NAMALWA (cell line): ENCODE measurements at regions not wholly inside any gene's neighbourhood (a gene's known extent, or its start where the extent isn't known, plus 50 kb on each side); places are given as distances from the start of the nearest gene placed in this dataset.
A peak's percentile ranks its signal among the peaks of the same experiment; 100 is the strongest.

Source experiments
- DNase-seq: peaks from one replicate; pipeline ENCODE4 v3.0.0-alpha.2; 2015; ENCODE audit warnings: low spot score

DNA sequence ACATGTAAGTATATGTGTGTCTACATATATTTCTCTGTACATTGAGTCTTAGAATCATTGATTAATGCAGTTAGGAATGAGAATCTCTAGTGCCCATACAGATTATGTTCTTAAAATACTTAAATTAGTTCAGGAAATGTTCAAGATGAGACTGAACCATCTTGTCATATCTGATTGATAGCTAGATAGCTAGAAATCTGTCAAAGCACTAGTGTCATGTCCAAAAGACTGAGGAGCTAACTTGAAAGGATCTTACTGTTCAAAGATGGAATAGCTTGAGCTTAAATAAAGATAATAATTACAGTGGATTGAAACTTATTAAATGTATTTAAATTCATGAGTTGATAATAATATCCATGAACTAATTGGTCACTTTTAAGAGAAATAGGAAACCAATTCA is 191.7 kb upstream of the TCF21 start:
- no peak for DNase-seq

DNA sequence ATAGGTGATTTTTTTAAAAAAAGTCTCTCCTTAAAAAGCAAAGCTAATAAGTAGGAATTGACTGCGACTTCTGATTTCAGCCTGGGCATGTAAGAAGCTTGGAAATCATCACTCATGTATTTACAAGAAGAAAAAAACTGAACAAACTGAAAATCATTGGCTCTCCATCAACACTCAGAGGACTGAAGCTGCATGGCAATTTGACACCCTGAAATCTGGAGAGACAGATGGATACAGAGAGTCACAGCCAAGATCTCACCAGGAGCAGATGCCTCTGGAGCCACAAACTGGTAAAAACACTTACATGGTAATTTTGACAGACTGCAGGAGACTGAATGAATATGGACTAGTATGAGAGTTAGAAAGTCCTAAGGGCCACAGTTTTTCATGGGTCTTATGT is 191.2 kb upstream of the TCF21 start:
- DNase-seq, result no peak

DNA sequence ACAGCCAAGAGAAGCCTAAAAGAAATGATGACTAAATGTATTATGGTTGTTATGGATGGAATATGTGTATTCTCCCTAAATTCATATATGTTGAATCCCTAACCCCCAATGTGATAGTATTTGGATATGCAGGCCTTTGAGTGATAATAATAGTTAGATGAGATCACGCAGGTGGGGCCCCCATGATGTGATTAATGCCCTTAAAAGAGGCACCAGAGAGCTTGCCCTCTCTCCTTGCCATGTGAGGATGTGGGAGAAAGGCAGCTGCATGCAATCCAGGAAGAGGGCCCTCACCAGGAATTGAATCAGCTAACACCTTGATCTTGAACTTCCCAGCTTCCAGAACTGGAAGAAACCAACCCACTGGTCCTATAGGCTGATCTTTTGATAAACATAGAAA is 190.6 kb upstream of the TCF21 start:
- DNase-seq, result no peak

GRCh38 chr6:133699741-133700385 is 189.1 kb upstream of the TCF21 start:
- DNase-seq, result no peak

DNA sequence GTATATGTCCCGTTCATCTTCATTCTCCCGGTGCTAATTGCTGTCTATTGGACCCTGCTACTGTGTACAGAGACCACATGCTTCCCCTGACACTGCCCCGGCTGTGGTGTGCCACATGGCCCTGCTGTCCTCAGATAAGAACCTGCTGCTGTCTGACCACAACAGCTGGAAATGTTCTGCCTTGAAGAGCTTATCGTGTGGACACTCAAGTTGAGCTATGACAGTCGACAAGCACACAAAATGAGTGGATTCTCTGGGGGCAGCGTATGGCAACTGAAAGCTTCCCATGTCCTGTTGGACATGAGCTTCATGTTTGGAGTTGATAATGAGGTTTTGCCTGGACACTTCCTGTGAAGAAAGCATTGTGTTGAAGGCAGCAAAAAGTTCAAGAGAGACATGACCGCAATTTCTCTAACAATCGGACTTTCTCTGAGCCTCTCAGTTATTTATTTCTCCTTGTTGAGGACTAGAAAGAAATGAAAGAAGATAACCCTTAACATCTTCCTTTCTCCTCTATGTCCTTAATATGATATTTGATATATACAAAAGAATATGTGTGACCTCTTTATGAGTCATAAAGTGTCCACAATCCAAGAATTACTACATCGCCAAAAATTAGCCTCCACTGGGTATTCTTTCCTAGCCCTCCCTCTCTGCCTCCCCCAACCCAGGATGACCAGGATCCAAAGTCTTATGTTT is 187.1 kb upstream of the TCF21 start:
- no peak for DNase-seq

- no peak for DNase-seq
Measured at GRCh38 chr6:133704371-133704770, 184.5 kb upstream of the TCF21 start.

GRCh38 chr6:133705066-133705465 is 183.8 kb upstream of the TCF21 start:
- DNase-seq, result no peak

DNA sequence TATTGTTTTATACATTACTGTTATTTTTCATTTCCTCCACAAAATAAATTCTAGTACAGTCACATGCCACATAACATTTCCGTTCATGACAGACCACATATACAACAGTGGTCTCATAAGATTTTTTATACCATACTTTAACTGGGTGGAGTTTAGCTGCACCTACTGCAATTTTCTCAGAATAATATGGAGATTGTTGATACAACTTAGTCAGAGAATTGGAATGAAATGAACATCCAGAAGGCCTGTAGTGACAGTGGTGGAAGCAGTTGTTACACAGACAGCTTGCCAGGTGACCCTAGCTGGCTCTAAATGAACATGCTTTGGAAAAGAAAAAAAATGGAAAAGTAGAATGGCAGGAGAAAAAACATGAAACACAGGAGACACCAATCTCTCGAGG is 183.2 kb upstream of the TCF21 start:
- DNase-seq, result no peak

GRCh38 chr6:133707456-133707855 is 181.5 kb upstream of the TCF21 start:
- DNase-seq, result peak; percentile 6

DNA sequence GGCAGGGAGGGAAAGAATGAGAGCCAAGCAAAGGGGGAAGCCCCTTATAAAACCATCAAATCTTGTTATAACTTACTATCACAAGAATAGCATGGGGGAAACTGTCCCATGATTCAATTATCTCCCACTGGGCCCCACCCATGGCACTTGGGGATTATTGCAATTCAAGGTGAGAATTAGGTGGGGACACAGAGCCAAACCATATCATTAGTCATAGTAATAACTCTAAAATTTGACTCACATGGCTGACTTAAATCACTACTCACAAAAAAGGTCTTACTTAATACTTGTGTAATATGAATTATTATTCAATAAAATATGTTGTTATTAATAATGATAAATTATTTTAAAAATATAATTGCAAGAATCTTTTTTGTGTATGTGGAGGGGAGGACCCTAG is 178.1 kb upstream of the TCF21 start:
- no peak for DNase-seq

GRCh38 chr6:133715270-133715669 is 173.6 kb upstream of the TCF21 start:
- DNase-seq, result no peak

- no peak for DNase-seq
Measured at GRCh38 chr6:133724726-133725125, 164.2 kb upstream of the TCF21 start.

- DNase-seq, result no peak
Measured at GRCh38 chr6:133726188-133726587, 162.7 kb upstream of the TCF21 start.

GRCh38 chr6:133730881-133731280 is 158.0 kb upstream of the TCF21 start:
- DNase-seq, result no peak

- no peak for DNase-seq
Measured at GRCh38 chr6:133740218-133740617, 148.7 kb upstream of the TCF21 start.

- no peak for DNase-seq
Measured at GRCh38 chr6:133740816-133741215, 148.1 kb upstream of the TCF21 start.

DNA sequence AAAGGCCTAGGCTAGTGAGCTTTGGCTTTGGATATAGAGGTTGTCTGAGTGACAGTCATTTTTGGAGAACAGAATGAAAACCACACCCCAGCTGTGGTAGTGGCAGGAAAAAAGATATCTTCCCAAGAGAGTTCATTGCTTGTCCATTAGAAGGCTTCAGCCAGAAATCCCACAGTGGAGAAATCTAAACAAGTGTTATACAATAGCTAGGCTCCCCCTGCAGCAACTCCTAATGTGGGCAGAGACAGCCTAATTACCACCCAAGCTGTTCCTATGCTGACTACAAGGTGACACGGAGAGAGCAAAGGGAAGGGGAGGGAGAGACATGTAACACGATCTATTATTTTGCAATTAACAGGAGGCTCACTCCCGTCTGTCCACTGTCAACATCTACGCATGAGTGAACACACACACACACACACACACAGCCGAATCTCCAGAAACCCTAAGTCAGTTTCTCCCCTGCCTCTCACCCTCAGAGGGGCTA is 147.5 kb upstream of the TCF21 start:
- DNase-seq, result no peak

DNA sequence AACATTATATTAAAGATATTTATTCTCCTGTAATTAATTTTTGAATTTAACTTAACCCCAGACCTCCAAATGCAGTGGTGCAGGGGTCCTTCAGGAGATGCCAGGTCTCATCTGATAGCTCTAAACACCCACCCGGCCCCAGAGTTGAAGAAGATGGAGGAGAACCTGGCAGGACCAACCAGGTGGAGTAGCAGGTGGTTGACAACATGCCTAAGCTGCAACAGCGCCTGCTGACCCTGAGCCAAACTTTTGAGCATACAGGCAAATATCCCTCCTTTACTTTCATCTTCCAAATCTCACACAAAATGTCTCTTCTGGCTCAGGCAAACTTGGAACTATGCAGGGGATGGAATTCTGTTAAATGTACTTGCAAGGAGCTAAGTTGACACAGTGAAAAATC is 145.3 kb upstream of the TCF21 start:
- DNase-seq, result no peak

GRCh38 chr6:133746417-133746770 is 142.5 kb upstream of the TCF21 start:
- DNase-seq, result no peak

GRCh38 chr6:133748628-133749027 is 140.3 kb upstream of the TCF21 start:
- DNase-seq, result no peak

GRCh38 chr6:133749427-133749826 is 139.5 kb upstream of the TCF21 start:
- DNase-seq, result no peak

- no peak for DNase-seq
Measured at GRCh38 chr6:133752129-133752528, 136.8 kb upstream of the TCF21 start.

GRCh38 chr6:133753756-133754155 is 135.2 kb upstream of the TCF21 start:
- DNase-seq, result no peak

- DNase-seq, result no peak
Measured at GRCh38 chr6:133754298-133754697, 134.6 kb upstream of the TCF21 start.
